Brain microvascular endothelial cell (primary cell): ENCODE measurements at regions not wholly inside any gene's neighbourhood (a gene's known extent, or its start where the extent isn't known, plus 50 kb on each side); places are given as distances from the start of the nearest gene placed in this dataset.

ENCODE experiments used
- DNase-seq: peaks from one replicate; pipeline ENCODE4 v3.0.0-alpha.2; 2020
- H3K27ac ChIP-seq: fragments of 250-450 bp; sonication (Bioruptor Pico); 2 replicates; pipeline ENCODE4 v1.5.1; 2020; ENCODE audit warnings: mild to moderate bottlenecking, moderate library complexity
- H3K27me3 ChIP-seq: fragments of 250-450 bp; sonication (Bioruptor Pico); replicated peaks from 2 replicates; pipeline ENCODE4 v1.5.1; 2020; ENCODE audit warnings: mild to moderate bottlenecking
- H3K36me3 ChIP-seq: fragments of 250-450 bp; sonication (Bioruptor Pico); replicated peaks from 2 replicates; pipeline ENCODE4 v1.5.1; 2020; ENCODE audit warnings: mild to moderate bottlenecking
- H3K4me3 ChIP-seq: 2 replicates; pipeline ENCODE4 v1.5.1; 2011; ENCODE audit warnings: low read depth, mild to moderate bottlenecking, control low read depth, low read length, moderate library complexity
- in situ Hi-C: cut with HindIII; loops from 2 replicates; pipeline ENCODE4 v1.10.0; 2017; ENCODE audit warnings: low sequenced_read_pairs, low pct_ligation_motif_present
- TF ChIP-seq, protein P1 (sequence below): IDR thresholded peaks from 2 replicates; pipeline ENCODE4 v1.5.1; 2011; ENCODE audit warnings: low read depth, mild to moderate bottlenecking, moderate library complexity, low read length, control low read depth, inconsistent platforms; ENCODE audit errors: missing control alignments

DNA sequence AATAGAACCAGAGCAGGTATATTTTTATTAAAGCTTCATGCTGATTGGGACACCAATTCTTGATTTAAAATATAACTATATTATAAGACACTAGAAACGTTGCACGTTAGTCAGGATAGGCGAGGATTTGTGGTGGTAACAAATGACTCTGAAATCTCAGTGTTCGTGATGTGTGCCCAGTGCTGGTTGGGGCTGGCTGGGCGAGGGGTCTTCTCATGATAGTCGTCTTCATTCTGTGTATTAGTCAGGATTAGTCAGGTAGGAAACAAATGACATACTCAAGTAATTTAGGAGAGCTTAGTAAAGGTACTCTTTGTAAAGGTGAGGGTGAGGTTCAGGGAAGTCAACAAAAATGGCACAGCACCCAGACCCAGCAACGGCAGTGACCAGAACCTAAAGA is 73.9 kb upstream of the HIF1A start:
- Histone ChIP-seq H3K27me3 (no peaks in the 10 kb centered on the region), H3K27ac (no peak overlapping the region), H3K4me3 (no peak overlapping the region), H3K36me3 (no peaks in the 10 kb centered on the region)
- TF ChIP-seq, protein P1, sequence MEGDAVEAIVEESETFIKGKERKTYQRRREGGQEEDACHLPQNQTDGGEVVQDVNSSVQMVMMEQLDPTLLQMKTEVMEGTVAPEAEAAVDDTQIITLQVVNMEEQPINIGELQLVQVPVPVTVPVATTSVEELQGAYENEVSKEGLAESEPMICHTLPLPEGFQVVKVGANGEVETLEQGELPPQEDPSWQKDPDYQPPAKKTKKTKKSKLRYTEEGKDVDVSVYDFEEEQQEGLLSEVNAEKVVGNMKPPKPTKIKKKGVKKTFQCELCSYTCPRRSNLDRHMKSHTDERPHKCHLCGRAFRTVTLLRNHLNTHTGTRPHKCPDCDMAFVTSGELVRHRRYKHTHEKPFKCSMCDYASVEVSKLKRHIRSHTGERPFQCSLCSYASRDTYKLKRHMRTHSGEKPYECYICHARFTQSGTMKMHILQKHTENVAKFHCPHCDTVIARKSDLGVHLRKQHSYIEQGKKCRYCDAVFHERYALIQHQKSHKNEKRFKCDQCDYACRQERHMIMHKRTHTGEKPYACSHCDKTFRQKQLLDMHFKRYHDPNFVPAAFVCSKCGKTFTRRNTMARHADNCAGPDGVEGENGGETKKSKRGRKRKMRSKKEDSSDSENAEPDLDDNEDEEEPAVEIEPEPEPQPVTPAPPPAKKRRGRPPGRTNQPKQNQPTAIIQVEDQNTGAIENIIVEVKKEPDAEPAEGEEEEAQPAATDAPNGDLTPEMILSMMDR = no peak
- no peak for DNase-seq
- in situ Hi-C loops = no loop called here

GRCh38 chr14:61622051-61622450 is 73.3 kb upstream of the HIF1A start:
- TF ChIP-seq, protein P1 = no peak
- in situ Hi-C loops = no loop called here

DNA sequence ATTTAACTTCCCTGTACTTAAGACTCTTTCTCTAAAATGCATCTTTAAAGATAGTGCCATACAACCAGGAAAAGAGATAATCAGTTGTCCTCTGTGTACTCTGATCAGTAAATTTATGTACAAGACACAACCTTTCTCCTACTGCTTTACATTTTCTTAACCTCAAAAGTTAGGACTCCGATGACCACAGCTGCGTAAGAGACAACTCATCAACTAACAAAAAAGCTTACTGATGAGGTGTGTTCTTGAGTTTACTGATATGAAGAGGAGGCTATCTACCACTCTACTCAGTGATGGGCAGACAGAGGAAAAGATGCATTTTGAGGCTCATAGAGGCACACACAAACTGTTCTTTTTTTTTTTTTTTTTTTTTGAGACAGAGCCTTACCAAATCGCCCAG is 71.4 kb upstream of the HIF1A start:
- TF ChIP-seq, protein P1 = no peak
- H3K27me3 ChIP-seq = no peaks in the 10 kb centered on the region
- DNase-seq = no peak
- in situ Hi-C loops = no loop called here
- H3K36me3 ChIP-seq = no peaks in the 10 kb centered on the region
- no peak overlapping the region for H3K27ac ChIP-seq
- H3K4me3 ChIP-seq = no peak overlapping the region

More at GRCh38 chr14:61622051-61622450, 73.3 kb upstream of the HIF1A start:
- H3K27me3 ChIP-seq = no peaks in the 10 kb centered on the region
- no peak for DNase-seq
- no peaks in the 10 kb centered on the region for H3K36me3 ChIP-seq
- no peak overlapping the region for H3K27ac ChIP-seq
- no peak overlapping the region for H3K4me3 ChIP-seq

- in situ Hi-C loops = no loop called here
- no peaks in the 10 kb centered on the region for H3K27me3 ChIP-seq
- H3K36me3 ChIP-seq = no peaks in the 10 kb centered on the region
- no peak overlapping the region for H3K27ac ChIP-seq
- TF ChIP-seq, protein P1 = no peak
- H3K4me3 ChIP-seq = no peak overlapping the region
- DNase-seq = peak; percentile 35
Measured at GRCh38 chr14:61625165-61625564, 70.1 kb upstream of the HIF1A start.

DNA sequence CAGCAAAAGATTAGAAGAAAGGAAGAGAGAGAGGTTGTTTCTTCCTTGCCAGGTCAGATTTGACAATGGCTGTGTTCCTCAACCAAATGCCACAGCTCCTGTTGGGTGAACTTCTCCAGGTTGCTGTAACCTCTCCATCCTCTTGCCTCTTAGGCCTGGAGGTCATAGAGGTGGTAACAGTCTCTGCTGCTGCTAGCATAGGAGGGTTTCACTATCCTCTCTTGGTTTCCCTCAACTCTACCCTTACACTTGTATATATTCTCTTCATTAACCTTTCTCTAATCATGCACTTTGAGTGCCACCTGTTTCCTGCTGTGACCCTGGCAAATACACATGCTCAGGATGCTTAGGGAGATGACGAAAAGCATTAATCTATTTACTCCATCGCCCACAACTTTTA is 67.7 kb upstream of the HIF1A start:
- TF ChIP-seq, protein P1 = no peak
- no peak overlapping the region for H3K4me3 ChIP-seq
- no peaks in the 10 kb centered on the region for H3K27me3 ChIP-seq
- no peak for DNase-seq
- no peak overlapping the region for H3K27ac ChIP-seq
- no peaks in the 10 kb centered on the region for H3K36me3 ChIP-seq
- in situ Hi-C loops = no loop called here

GRCh38 chr14:61628016-61628725 is 67.1 kb upstream of the HIF1A start:
- Histone ChIP-seq H3K27me3 (no peaks in the 10 kb centered on the region), H3K4me3 (no peak overlapping the region), H3K36me3 (no peaks in the 10 kb centered on the region), H3K27ac (no peak overlapping the region)
- no peak for DNase-seq
- TF ChIP-seq, protein P1 = no peak
- in situ Hi-C loops = no loop called here
